Upper lobe of right lung (tissue), 1 donor: ENCODE measurements at regions not wholly inside any gene's neighbourhood (a gene's known extent, or its start where the extent isn't known, plus 50 kb on each side); places are given as distances from the start of the nearest gene placed in this dataset.

Source experiments
- ATAC-seq: fragments of 200-7000 bp; cut with Tn5 transposase; one replicate; pipeline ENCODE4 v1.9.1; 2020; ENCODE audit warnings: mild to moderate bottlenecking, moderate library complexity
- DNase-seq: peaks from one replicate; pipeline ENCODE4 v3.0.0-alpha.2; 2020
- H3K27ac ChIP-seq: fragments of 200-600 bp; one replicate; pipeline ENCODE4 v1.8.0; 2022
- H3K27me3 ChIP-seq: fragments of 200-600 bp; one replicate; pipeline ENCODE4 v1.8.0; 2022; ENCODE audit warnings: mild to moderate bottlenecking
- H3K36me3 ChIP-seq: fragments of 200-600 bp; one replicate; pipeline ENCODE4 v1.8.0; 2022
- H3K4me1 ChIP-seq: fragments of 200-600 bp; one replicate; pipeline ENCODE4 v1.8.0; 2022
- H3K4me3 ChIP-seq: fragments of 200-600 bp; one replicate; pipeline ENCODE4 v1.8.0; 2022; ENCODE audit warnings: mild to moderate bottlenecking
- H3K9me3 ChIP-seq: fragments of 200-600 bp; one replicate; pipeline ENCODE4 v1.8.0; 2022
- CTCF ChIP-seq: fragments of 200-600 bp; IDR thresholded peaks from one replicate; pipeline ENCODE4 v1.8.0; 2022; ENCODE audit warnings: antibody characterized with exemption
- intact Hi-C: fragments of 100-400 bp; cut with DNase I; formaldehyde crosslinking; loops from one replicate; pipeline ENCODE4 v1.11.0; 2022
- donor health status: DM: no; HTN: yes; CAD: no; lungs with severe emphysema.

DNA sequence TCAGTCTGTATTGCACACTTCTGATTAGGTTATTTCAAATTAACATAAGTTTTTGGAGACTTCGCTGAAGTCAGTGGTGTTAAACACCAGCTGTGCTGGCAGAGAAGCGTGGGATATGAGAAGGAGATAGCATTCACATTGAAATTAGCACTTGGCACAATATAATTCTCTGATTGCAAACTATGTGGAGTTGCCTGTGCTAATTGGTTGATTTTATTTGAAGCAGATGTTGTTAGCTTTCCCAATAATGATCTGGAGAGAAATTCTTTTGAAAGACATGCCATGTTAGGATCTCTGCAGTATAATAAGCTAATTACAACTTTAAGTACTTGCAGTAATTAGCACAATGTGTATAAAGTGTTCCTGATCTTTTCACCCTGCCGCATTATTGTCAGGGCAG is 367.4 kb upstream of the ARX start:
- Histone ChIP-seq H3K4me3 (no peak overlapping the region), H3K9me3 (no peaks in the 10 kb centered on the region), H3K27me3 (no peaks in the 10 kb centered on the region), H3K36me3 (no peaks in the 10 kb centered on the region), H3K4me1 (no peaks in the 10 kb centered on the region), H3K27ac (no peak overlapping the region)
- no peak for ATAC-seq
- intact Hi-C loops, result no loop called here
- TF ChIP-seq CTCF, result no peak
- DNase-seq, result no peak

GRCh38 chrX:25356456-25356855 is 340.7 kb upstream of the ARX start:
- H3K4me1 ChIP-seq, result no peaks in the 10 kb centered on the region
- no peak for TF ChIP-seq CTCF
- no peaks in the 10 kb centered on the region for H3K36me3 ChIP-seq
- H3K9me3 ChIP-seq, result no peaks in the 10 kb centered on the region
- no peak overlapping the region for H3K4me3 ChIP-seq
- DNase-seq (no peak), ATAC-seq (no peak)
- no peaks in the 10 kb centered on the region for H3K27me3 ChIP-seq
- intact Hi-C loops, result no loop called here
- H3K27ac ChIP-seq, result no peak overlapping the region

GRCh38 chrX:25344161-25344936 is 328.6 kb upstream of the ARX start:
- no peak overlapping the region for H3K27ac ChIP-seq
- H3K36me3 ChIP-seq, result no peaks in the 10 kb centered on the region
- DNase-seq (no peak), ATAC-seq (no peak)
- no peaks in the 10 kb centered on the region for H3K4me1 ChIP-seq
- no peaks in the 10 kb centered on the region for H3K9me3 ChIP-seq
- intact Hi-C loops, result no loop called here
- no peaks in the 10 kb centered on the region for H3K27me3 ChIP-seq
- H3K4me3 ChIP-seq, result no peak overlapping the region
- TF ChIP-seq CTCF, result no peak

GRCh38 chrX:25343060-25343459 is 327.3 kb upstream of the ARX start:
- no peaks in the 10 kb centered on the region for H3K9me3 ChIP-seq
- no peak overlapping the region for H3K27ac ChIP-seq
- H3K4me1 ChIP-seq, result no peaks in the 10 kb centered on the region
- H3K27me3 ChIP-seq, result no peaks in the 10 kb centered on the region
- no peak for DNase-seq
- intact Hi-C loops, result no loop called here
- no peak for ATAC-seq
- TF ChIP-seq CTCF, result no peak
- no peak overlapping the region for H3K4me3 ChIP-seq
- no peaks in the 10 kb centered on the region for H3K36me3 ChIP-seq

- intact Hi-C loops, result no loop called here
- Histone ChIP-seq H3K36me3 (no peaks in the 10 kb centered on the region), H3K27me3 (no peaks in the 10 kb centered on the region), H3K4me1 (no peaks in the 10 kb centered on the region), H3K4me3 (no peak overlapping the region), H3K9me3 (no peaks in the 10 kb centered on the region), H3K27ac (no peak overlapping the region)
- DNase-seq, result no peak
- no peak for ATAC-seq
- no peak for TF ChIP-seq CTCF
Measured at GRCh38 chrX:25337841-25338240, 322.1 kb upstream of the ARX start.

- H3K27ac ChIP-seq, result no peak overlapping the region
- intact Hi-C loops, result no loop called here
- DNase-seq (no peak), ATAC-seq (no peak)
- H3K9me3 ChIP-seq, result no peaks in the 10 kb centered on the region
- H3K27me3 ChIP-seq, result no peaks in the 10 kb centered on the region
- no peak for TF ChIP-seq CTCF
- no peak overlapping the region for H3K4me3 ChIP-seq
- no peaks in the 10 kb centered on the region for H3K36me3 ChIP-seq
- no peaks in the 10 kb centered on the region for H3K4me1 ChIP-seq
Measured at GRCh38 chrX:25300994-25301393, 285.2 kb upstream of the ARX start.
